ENCODE measurements at regions not wholly inside any gene's neighbourhood (a gene's known extent, or its start where the extent isn't known, plus 50 kb on each side); places are given as distances from the start of the nearest gene placed in this dataset.
"Not testable (repeated sequence)": the region's sequence is repeated elsewhere in the genome, so short reads cannot be mapped to it uniquely, and the experiment has no call there.

DNA sequence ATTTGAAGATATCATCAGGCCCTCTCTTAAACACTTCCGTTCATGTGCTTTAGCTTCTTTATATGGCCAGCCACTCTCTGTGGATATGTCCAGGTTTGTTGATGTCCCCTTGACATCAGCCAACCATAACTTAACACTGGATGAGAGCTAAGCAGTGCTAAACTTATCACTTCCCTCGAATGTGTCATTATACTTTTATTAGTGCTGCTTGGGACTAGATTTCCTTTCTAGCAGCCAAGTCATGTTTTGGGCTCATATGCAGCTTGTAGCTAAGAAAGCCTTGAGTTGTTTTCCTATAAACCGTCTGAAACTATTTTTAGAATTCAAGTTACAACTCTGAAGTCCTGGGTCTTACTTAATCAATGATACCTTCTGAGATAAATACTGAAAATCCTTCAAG lies 144.8 kb upstream of the TNP1 start:
- no peak for DNase-seq

- DNase-seq, result no peak
These were observed 141.9 kb upstream of the TNP1 start for GRCh38 chr2:217001740-217002139.

DNA sequence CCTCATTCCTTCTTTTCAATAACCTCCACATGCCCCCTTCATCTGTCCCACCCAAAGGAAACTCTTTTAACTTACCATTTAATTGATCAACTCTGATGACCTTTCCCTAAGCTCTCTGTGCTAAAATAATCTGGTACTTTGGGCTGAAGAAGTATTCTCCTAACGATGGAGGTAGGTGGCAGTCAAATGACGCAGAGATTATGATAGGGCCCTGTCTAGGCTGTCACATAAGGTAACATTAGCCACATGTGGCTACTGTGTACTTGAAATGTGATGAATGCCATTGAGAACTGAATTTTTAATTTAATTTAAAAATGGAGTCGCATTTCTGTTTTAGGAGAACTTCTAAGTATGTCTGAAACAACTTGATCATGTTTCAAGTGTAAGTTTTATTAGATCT lies 140.5 kb upstream of the TNP1 start:
- no peak for DNase-seq

GRCh38 chr2:216996279-216996845 lies 136.5 kb upstream of the TNP1 start:
- DNase-seq, result no peak

GRCh38 chr2:216994353-216994854 lies 134.5 kb upstream of the TNP1 start:
- no peak for DNase-seq

DNA sequence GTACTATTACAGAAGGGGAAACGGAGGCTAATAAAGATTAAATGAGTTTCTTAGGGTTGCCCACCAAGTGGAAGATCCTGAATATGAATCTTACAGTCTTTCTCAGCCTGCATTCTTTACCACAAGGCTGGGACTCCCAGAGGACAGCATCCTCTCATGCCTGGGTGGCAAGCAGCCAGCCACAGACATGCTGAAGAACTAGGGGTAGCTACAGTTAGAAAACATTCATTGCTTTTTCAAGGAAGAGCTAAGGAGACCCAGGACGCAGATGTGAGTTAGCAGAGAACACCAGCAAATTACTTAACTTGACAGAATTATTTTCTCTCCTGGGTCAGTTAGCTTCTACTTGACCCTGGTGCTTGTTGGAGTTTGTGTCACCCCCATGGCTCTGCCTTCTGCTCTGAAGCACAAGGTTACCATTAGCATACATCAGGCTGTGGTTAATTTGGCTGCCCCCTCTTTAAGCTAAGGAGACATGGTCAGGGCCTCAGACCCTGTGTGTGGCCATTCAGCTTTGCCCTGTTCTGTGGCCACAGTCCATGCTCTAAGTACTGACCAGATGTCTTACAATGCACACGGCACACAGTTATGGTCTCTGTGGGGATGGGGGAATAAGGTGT lies 132.3 kb upstream of the TNP1 start:
- no peak for DNase-seq

DNA sequence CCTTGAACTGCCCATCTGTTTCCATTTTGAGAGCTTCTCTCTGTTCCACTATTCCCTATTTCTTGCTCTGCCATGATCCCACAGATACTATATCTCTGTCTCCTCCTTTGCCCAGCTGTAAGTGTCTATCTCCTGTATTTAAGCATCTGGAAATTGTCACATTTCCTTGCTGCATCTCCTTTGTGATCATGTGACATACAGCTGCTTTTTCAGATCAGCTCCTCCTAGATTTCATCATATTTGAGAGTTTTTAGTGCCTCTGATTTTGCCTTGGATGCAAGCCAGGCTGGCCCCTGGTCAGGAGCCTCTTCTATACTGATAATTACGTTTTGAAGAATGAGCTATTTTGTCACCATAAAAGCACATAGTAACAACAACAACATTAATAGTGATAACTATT lies 131.7 kb upstream of the TNP1 start:
- DNase-seq, result no peak

DNA sequence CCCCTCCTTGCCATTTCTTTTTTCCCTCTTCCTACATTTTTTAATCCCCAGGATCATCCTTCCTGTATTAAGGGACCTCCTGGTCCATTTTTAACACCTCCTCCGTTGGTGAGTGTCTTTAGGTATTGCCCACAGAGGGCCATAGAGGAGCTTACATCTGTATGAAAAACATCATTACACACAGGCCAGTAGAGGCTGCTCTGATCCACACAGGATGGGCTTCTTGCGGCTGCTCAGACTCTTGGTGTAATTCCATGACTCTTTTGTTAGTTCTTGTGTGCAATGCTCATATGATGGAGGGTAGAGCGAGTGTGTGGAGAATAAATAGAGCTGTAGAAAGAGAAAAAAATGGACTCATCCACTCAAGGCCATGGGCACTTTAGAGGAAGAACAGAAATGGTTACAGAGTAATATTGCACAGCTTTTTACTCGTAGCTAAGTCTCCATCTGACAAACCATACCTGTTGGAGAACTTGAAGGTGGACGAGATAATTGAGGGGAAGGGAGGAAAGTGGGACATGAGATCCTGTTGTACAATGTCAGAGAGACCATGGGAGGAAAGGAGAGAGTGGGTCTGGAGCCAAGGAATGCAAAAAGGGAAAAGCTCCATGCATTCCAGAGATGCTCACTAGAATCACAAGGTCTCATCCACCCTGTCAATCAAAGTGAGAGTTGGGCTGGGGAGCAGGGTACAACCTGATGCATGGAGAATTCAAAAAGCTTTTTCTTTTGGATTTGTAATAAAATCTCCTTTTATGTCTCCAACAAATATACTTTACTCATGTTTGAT lies 129.7 kb upstream of the TNP1 start:
- no peak for DNase-seq

DNA sequence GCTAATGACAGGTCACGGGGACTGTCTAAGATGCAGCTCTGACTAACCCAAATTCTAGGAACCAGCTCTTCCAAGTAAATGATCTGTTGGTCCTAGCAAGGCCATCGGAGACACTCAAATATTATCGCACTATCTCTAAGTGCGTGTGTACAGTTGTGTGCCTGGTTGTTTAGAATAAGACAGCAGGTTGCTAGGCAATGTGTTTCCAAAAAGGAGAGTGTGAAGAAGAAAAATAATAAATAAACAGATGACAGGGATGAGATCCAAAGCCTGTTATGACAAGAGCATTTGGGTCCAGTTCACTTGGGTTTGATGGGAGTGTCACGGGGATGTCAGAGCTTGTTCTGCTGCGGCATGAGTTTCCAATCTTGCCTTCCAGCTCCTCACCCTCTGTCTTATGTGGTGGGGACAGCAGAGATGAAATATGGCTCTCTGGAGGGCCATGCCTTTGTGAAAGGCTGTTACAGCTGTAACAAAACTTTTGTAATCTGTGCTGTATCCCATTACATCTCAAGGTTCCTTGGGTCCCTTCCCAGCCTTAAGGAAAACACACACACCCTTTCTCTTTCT lies 127.5 kb upstream of the TNP1 start:
- DNase-seq, result peak; percentile 53

DNA sequence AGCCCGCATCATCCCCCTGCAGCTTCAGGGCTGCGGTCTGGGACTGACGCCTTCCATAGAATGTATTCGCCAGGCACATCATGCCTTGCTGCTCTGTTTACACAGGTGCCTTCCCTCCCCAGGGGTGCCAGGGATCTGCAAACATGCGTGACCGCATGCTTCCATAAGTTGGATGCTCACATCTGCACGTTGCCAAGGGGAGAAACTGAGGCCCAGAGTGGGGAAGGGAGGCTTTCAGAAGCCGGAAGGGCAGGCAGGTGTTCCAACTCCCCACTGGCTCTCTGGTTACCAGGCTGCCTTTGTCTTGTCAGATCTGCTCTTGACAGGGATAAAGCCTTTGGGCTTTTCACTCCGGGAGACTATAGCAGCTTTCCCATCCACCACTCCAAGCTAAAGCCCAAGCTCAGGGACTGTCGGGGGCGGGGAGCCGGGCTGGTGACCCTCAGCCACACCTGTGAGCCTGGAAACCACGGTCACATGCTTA lies 125.8 kb upstream of the TNP1 start:
- DNase-seq, result no peak

DNA sequence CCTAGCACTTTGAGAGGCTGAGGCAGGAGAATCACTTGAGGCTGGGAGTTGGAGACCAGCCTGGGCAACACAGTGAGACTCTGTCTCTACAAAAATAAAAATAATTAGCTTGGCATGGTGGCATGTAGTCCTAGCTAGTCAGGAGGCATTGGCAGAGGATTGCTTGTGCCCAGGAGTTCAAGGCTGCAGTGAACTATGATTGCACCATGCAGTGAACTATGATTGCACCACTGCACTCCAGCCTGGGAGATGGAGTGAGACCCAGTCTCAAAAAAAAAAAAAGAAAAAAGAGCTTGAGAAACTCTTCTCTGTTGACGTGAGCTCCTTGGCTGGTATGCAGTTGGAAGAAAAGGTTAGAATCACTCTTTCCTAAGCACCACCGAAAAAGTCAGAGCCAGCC lies 125.1 kb upstream of the TNP1 start:
- DNase-seq, result no peak

DNA sequence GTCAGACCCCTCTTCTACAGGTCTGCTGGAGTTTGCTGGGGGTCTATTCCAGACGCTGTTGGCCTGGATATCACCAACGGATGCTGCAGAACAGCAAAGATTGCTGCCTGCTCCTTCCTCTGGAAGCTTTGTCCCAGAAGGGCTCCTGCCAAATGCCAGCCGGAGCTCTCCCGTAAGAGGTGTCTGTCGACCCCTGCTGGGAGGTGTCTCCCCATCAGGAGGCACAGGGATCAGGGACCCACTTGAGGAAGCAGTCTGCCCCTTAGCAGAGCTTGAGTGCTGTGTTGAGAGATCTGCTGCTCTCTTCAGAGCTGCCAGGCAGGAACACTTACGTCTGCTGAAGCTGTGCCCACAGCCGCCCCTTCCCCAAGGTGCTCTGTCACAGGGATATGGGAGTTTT lies 122.1 kb upstream of the TNP1 start:
- DNase-seq, result not testable (repeated sequence)

- DNase-seq, result not testable (repeated sequence)
These were observed 120.6 kb upstream of the TNP1 start for GRCh38 chr2:216980510-216980909.

- no peak for DNase-seq
These were observed 114.7 kb upstream of the TNP1 start for GRCh38 chr2:216974321-216975302.

GRCh38 chr2:216971593-216971992 lies 111.7 kb upstream of the TNP1 start:
- DNase-seq, result no peak

GRCh38 chr2:216970359-216970915 lies 110.6 kb upstream of the TNP1 start:
- DNase-seq, result no peak

GRCh38 chr2:216967889-216968288 lies 108.0 kb upstream of the TNP1 start:
- DNase-seq, result no peak

- DNase-seq, result no peak
These were observed 100.9 kb upstream of the TNP1 start for GRCh38 chr2:216960671-216961268.

- DNase-seq, result no peak
These were observed 99.6 kb upstream of the TNP1 start for GRCh38 chr2:216959433-216959832.

- no peak for DNase-seq
These were observed 97.1 kb upstream of the TNP1 start for GRCh38 chr2:216956820-216957493.

DNA sequence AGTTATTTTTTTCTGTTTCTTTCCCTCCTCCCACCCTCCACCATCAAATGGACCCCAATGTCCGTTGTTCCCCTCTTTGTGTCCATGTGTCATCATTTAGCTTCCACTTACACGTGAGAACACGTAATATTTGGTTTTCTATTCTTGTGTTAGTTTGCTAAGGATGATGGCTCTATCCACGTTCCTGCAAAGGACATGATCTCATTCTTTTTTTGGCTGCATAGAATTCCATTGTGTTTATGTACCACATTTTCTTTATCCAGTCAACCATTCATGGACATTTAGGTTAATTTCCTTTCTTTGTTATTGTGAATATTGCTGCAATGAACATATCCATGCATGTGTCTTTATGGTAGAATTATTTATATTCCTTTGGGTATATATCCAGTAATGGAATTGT lies 91.3 kb upstream of the TNP1 start:
- DNase-seq, result no peak
